Skin epidermis (tissue), 12 donors: ENCODE measurements at regions not wholly inside any gene's neighbourhood (a gene's known extent, or its start where the extent isn't known, plus 50 kb on each side); places are given as distances from the start of the nearest gene placed in this dataset.
A peak's percentile ranks its signal among the peaks of the same experiment; 100 is the strongest.
"Not testable (repeated sequence)": the region's sequence is repeated elsewhere in the genome, so short reads cannot be mapped to it uniquely, and the experiment has no call there.

Experiments used
- H3K27ac ChIP-seq, 21 experiments: fragments of 200-600 bp; sonication (generic) in 11 of 21; one replicate each; pipeline ENCODE4 v1.5.0; 2020; ENCODE audit warnings: mild to moderate bottlenecking in 3 of 21, inconsistent platforms in 2 of 21, moderate library complexity in 2 of 21
- H3K4me3 ChIP-seq, 7 experiments: fragments of 200-600 bp; sonication (generic) in 2 of 7; one replicate each; pipeline ENCODE4 v1.5.0; 2020; ENCODE audit warnings: inconsistent platforms in 2 of 7, mild to moderate bottlenecking in 2 of 7, moderate library complexity in 1 of 7

DNA sequence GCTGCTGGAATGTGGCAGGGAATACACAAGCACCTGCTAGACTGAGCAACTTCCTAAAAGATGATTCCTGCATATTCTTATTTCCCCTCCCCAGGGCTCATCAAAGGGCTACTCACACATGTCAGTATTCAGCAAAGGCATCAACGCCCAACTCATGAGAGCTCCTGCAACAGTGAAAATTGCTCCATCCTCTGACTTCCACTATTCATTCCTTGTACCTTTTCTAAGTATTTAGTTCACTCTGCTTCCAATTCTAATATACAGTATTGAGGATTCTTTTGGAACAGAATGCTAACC, 84.1 kb downstream of the SCN11A start:
- H3K4me3 ChIP-seq = no peak overlapping the region
- H3K27ac ChIP-seq = no peak overlapping the region

GRCh38 chr3:38966811-38967692, 84.7 kb downstream of the SCN11A start:
- H3K27ac ChIP-seq = no peak overlapping the region
- no peak overlapping the region for H3K4me3 ChIP-seq

- no peak overlapping the region for H3K4me3 ChIP-seq
- no peak overlapping the region for H3K27ac ChIP-seq
Measured at GRCh38 chr3:38964646-38965045, 87.1 kb downstream of the SCN11A start.

DNA sequence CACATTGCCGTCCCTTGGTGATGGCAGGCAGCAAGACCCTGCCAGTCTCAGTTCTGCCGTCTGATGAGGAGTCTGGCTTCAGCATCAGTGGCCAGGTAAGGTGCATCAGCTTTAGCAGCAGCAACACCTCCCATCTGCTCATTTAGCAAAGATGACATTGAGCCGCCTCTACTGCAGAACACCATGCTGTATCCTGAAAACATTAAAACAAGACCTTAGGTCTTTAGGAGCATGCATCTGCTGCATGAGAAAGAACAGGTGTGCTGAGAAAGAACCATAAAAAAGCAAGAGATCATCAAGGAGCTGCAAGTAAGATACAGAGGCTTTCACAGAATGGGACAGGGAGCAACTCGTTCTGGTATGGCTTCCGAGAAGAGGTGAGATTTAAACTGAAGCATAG, 87.5 kb downstream of the SCN11A start:
- Histone ChIP-seq H3K4me3 (no peak overlapping the region), H3K27ac (no peak overlapping the region)

GRCh38 chr3:38960953-38961622, 90.7 kb downstream of the SCN11A start:
- Histone ChIP-seq H3K27ac (peak overlapping the region in 1 of 21 experiments; percentile 32), H3K4me3 (no peak overlapping the region)

DNA sequence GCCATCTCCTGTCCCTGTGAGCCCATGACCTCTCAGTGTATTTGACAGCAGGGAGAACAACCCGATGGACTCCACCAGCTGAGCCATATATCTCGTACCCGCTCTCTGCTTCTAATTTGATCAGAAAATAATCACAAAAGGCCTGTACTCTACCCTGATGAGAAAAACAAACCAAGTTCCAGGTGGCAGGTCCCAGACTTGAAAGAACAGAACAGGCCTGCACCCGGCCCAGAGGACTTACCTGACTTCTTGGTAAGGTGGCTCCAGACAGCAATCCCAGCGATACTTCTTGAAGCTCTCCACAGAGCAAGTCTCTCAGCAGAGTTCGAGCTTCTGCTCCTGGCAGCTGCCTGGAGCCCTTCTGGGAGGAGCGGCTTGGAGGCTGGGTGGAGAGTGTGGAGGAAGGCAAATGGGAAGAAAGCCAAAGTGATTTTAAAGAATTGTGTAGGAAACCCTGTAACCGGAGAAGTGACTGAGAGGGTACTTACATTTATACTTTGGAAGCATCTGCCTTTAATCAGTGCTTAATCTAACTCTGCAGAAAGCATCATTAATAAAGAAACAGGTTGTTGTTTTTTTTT, 91.6 kb downstream of the SCN11A start:
- Histone ChIP-seq H3K4me3 (no peak overlapping the region), H3K27ac (no peak overlapping the region)

DNA sequence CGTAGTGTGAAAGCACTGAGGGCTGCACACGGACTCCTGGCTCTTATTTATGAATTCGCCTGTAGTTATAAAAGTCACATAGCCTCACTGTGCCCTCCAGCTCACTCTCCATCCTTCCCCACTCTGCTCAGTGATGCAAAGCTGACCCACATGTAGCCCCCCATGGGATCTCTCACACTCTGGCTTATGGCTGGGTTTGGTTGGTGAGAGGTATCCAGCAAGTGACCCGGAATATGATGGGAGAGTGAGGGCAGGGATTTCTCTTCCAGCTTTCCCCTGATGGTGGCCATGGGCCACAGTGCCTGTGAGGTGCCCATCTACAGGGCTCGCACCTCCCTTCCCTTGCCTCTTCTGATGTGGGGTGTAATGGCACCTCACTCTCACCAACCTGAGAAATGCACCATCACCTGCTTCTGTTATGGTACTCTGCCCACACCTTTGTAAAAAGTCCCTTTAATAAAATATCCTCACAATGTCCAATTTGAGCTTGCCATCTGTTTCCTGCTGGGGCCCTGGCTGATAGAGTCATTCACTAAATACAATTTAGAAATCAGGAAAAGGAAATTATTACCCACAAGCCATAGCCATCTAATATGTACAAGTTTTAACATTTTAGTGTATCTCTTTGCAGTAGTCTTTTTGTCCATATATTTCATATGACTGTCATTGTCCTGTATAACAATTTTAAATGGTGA, 93.6 kb downstream of the SCN11A start:
- Histone ChIP-seq H3K4me3 (no peak overlapping the region), H3K27ac (no peak overlapping the region)

DNA sequence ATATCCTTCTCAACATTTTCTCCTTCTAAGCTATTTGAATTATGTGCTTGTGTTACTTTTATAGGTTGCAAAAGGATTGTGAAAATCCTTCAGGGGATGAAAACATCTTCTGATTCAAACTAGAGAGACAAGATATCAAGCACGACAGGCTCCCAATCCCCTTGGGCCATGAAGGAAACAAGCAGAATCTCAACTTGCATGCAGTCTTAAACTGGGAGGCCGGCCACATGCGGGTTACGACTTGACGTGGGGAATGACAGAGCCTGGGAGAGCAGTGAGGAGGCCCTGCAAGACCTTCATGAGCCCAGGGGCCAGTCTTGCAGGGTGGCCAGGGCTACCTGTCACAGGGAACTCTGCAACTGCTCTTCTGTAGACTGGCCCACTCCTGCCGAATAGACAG, 94.4 kb downstream of the SCN11A start:
- no peak overlapping the region for H3K27ac ChIP-seq

DNA sequence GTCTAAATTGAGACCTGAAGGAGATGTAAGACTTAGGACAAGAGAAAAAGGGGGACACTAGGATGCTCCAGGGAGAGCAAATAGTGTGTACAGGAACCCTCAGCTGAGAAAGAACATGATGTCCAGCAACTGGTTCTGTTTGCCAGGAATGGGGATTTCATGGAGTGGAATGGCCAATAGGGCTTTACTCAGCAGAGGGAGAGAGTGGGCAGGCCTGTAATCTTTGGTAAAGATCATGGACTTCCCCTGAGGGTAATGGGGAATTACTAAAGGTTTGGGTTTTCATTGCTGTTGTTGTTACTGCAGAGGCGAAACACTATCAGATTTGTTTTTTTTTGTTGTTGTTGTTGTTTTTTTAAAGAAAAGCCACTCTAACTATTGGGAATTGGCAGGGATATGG, 99.0 kb downstream of the SCN11A start:
- H3K4me3 ChIP-seq = no peak overlapping the region
- H3K27ac ChIP-seq = no peak overlapping the region

More for the DNA sequence above, 94.4 kb downstream of the SCN11A start:
- H3K4me3 ChIP-seq = no peak overlapping the region

GRCh38 chr3:38951167-38951566, 100.6 kb downstream of the SCN11A start:
- H3K4me3 ChIP-seq = not testable (repeated sequence)
- H3K27ac ChIP-seq = peak overlapping the region in 1 of 21 experiments; percentile 23

GRCh38 chr3:38950581-38950980, 101.2 kb downstream of the SCN11A start:
- H3K4me3 ChIP-seq = no peak overlapping the region
- H3K27ac ChIP-seq = peak overlapping the region in 1 of 21 experiments; percentile 23

- Histone ChIP-seq H3K27ac (no peak overlapping the region), H3K4me3 (no peak overlapping the region)
Measured at GRCh38 chr3:38949994-38950393, 101.8 kb downstream of the SCN11A start.

DNA sequence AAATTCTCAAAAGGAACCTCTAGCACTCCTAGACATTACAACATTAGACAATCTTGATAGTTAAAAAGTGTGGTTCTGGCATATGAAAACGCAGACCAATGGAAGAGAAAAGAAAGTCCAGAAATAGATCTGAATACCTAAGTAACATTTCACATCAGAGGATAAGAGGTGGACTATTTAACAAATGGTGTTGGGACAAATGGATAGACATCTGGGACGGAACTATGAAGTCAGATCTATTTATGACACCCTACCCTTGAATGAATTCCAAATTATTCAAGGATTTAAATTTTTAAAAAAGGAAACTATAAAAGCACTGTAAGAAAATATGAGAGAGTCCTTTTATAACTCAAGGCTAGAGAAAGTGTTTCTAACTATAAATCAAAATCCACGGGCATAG, 111.3 kb downstream of the SCN11A start:
- H3K4me3 ChIP-seq = no peak overlapping the region
- no peak overlapping the region for H3K27ac ChIP-seq

GRCh38 chr3:38925351-38925750, 109.3 kb upstream of the SCN10A start:
- H3K4me3 ChIP-seq = no peak overlapping the region
- no peak overlapping the region for H3K27ac ChIP-seq

GRCh38 chr3:38916706-38917105, 100.7 kb upstream of the SCN10A start:
- H3K4me3 ChIP-seq = no peak overlapping the region
- H3K27ac ChIP-seq = no peak overlapping the region

DNA sequence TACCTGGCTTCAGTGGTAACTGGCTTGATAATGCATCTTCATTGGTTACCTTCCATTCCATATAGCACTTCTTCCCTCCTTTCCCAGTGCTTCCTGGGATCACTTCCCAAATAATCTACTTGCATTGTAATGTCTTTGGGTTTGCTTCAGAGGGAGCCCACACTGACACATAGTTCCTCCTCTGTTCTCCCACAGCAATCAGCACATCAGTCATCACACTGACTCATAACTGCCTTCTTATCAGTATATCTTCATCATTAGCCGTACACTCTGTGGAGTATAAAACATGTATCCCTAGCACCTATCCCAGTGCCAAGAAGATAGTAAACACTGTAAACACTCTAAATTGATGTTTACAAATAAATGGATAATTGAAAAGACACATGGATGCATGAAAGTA, 91.4 kb upstream of the SCN10A start:
- H3K4me3 ChIP-seq = no peak overlapping the region
- no peak overlapping the region for H3K27ac ChIP-seq

DNA sequence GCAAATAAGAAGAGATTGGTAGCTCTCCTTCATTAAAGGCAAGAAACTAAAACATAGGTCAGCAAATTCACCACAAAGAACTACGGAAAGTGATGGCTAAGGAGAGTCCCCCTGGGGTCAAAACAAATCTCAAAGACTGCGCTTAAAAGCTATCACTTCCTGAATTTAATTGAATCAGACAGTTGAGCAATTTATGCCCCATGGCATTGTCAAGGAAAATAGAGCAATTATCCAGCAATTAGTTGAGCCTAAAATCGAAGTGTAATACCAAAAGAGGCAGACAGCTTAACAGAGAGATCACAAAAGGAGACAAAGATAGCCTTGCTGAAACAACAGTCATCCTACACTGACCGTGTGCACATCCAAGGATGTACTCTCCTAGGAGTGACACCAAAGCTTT, 74.4 kb upstream of the SCN10A start:
- Histone ChIP-seq H3K27ac (no peak overlapping the region), H3K4me3 (no peak overlapping the region)

- no peak overlapping the region for H3K4me3 ChIP-seq
- no peak overlapping the region for H3K27ac ChIP-seq
Measured at GRCh38 chr3:38878646-38879045, 62.6 kb upstream of the SCN10A start.
